SK-N-MC (cell line): ENCODE measurements at regions not wholly inside any gene's neighbourhood (a gene's known extent, or its start where the extent isn't known, plus 50 kb on each side); places are given as distances from the start of the nearest gene placed in this dataset.

Source experiments
- DNase-seq: peaks from one replicate; pipeline ENCODE4 v3.0.0-alpha.2; 2011; ENCODE audit warnings: low read depth, low spot score
- H3K27ac ChIP-seq: fragments of 200-600 bp; sonication (generic); 2 replicates; pipeline ENCODE4 v1.5.1; 2016; ENCODE audit warnings: mixed run types
- H3K36me3 ChIP-seq: fragments of 200-600 bp; sonication (generic); 2 replicates; pipeline ENCODE4 v1.6.1; 2017; ENCODE audit warnings: antibody characterized with exemption, low read length, mixed read lengths; ENCODE audit not compliant: insufficient read depth
- H3K4me3 ChIP-seq: fragments of 200-600 bp; sonication (generic); 2 replicates; pipeline ENCODE4 v1.5.1; 2016
- H3K9ac ChIP-seq: fragments of 200-600 bp; sonication (generic); 2 replicates; pipeline ENCODE4 v1.8.0; 2017; ENCODE audit warnings: mixed run types, mixed read lengths; ENCODE audit not compliant: insufficient read length
- H3K9me3 ChIP-seq: fragments of 200-600 bp; sonication (generic); 2 replicates; pipeline ENCODE4 v1.6.1; 2017; ENCODE audit warnings: low read depth, mild to moderate bottlenecking, antibody characterized with exemption, low read length, moderate library complexity, mixed read lengths
- EZH2 ChIP-seq: fragments of 200-600 bp; sonication (generic); IDR thresholded peaks from one replicate; pipeline ENCODE4 v1.6.1; 2017; ENCODE audit warnings: antibody characterized with exemption
- FOXP2 ChIP-seq: optimal IDR thresholded peaks from 2 replicates; pipeline ENCODE3; 2011; ENCODE audit warnings: mild to moderate bottlenecking, moderate library complexity; ENCODE audit not compliant: insufficient read depth; ENCODE audit errors: extremely low read length, control extremely low read depth
- POLR2AphosphoS5 ChIP-seq: IDR thresholded peaks from 2 replicates; pipeline ENCODE4 v1.6.1; 2012; ENCODE audit warnings: mild to moderate bottlenecking, low read depth, low read length, borderline replicate concordance

DNA sequence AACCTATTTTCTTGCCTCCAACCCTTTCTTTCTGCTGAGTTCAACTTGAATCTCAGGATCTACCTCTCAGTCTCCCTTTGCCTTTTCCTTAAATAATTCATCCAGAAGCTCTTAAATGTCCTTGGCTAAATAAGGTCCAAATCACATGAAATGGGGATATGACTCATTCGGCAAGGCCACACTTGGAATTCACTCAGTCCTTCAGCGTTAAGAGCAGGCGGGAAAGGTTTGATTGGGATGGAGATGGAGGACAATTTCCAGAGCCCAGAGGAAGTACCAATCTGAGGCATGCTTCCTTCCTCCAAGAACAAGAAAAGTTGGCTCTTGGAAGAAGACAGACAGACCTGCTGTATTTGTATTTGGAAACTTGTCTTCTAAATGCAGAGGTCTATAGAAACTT, 128.5 kb downstream of the PROX1 start:
- Histone ChIP-seq H3K36me3 (no peaks in the 10 kb centered on the region), H3K9ac (no peak overlapping the region), H3K4me3 (no peak overlapping the region), H3K27ac (no peak overlapping the region), H3K9me3 (no peaks in the 10 kb centered on the region)
- TF ChIP-seq POLR2AphosphoS5 = no peak
- TF ChIP-seq FOXP2 = no peak
- no peak for DNase-seq

DNA sequence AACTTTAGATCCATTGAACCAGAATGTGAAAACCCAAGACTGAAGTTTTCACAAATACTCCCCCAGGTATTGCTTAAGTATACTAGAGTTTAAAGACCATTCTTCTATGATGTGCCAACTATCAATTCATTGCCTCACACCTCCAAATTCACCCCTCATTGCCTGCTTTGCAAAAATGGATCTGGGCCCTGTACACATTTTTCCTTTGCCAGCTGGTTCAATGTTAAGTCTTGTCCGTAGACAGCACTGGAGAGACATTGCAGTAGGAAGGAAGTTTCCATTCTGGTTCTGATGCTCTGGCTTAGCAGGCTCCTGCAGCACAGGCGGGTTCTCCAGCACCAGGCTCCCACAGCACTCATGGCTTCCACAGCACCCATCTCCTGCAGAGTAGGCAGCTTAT, 130.0 kb downstream of the PROX1 start:
- no peaks in the 10 kb centered on the region for H3K36me3 ChIP-seq
- H3K27ac ChIP-seq = no peak overlapping the region
- DNase-seq = no peak
- no peak for TF ChIP-seq EZH2
- TF ChIP-seq POLR2AphosphoS5 = no peak
- no peak for TF ChIP-seq FOXP2
- no peaks in the 10 kb centered on the region for H3K9me3 ChIP-seq
- no peak overlapping the region for H3K9ac ChIP-seq
- no peak overlapping the region for H3K4me3 ChIP-seq

DNA sequence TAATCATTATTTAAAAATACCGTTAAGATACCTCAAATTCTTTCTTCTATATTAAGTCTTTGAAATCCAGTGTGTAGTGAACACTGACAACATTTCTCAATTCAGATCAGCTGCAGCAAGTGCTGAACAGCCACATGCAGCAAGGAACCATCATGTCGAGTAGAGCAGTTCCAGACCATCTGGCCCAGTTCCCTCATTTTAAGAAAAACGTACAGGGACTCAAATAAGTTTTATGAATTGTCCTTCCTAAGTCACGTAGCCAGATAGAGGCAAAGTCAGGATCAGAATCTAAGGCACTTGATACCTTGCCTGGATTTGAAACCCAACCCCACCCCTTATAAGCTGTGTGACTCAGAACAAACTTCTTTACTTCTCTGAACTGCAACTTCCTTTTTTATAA, 132.4 kb downstream of the PROX1 start:
- TF ChIP-seq EZH2 (no peak), FOXP2 (no peak), POLR2AphosphoS5 (no peak)

DNA sequence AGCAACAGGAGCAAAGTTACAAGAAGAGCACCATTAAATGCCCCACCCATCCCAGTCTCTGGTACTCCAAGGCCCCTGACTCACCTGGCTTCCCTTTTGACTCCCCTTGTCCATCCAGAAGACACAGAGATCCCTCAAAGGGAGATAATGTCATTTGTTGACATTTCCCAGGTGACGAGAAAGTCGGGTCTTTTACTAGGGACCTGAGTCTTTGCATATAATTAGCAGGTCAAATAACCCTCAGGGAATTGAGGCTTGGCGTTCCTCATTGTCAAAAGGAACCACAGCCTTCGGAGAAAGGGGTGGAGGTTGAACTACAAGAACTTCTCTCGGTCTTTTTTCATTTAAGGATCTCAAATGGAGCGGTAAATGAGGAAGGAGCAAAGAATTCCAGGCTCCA, 133.2 kb downstream of the PROX1 start:
- H3K36me3 ChIP-seq = no peaks in the 10 kb centered on the region
- H3K4me3 ChIP-seq = no peak overlapping the region
- H3K27ac ChIP-seq = no peak overlapping the region
- TF ChIP-seq EZH2 = no peak
- TF ChIP-seq POLR2AphosphoS5 = no peak
- TF ChIP-seq FOXP2 = no peak
- H3K9me3 ChIP-seq = no peaks in the 10 kb centered on the region
- no peak overlapping the region for H3K9ac ChIP-seq
- DNase-seq = no peak

More for the DNA sequence above, 132.4 kb downstream of the PROX1 start:
- no peak overlapping the region for H3K9ac ChIP-seq
- H3K27ac ChIP-seq = no peak overlapping the region
- H3K4me3 ChIP-seq = no peak overlapping the region
- no peaks in the 10 kb centered on the region for H3K9me3 ChIP-seq
- H3K36me3 ChIP-seq = no peaks in the 10 kb centered on the region
- no peak for DNase-seq

DNA sequence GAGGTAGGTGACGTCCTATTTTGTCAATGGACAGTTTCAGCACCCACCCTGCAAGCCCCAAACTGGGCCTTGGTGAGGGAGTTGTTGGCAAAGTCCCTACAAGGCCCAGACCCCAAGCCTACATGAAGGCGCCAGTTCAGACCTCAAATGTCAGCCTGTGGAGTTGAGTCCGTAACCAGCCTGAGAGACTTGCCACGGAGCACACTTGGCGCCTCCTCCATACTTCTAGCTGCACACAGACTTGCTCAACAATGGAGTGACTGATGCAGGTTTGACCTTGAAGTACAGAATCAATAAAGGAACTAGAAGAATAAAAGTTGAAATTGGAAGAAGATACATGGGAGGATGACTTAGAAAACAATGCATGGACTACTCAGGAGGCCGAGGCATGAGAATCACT, 134.3 kb downstream of the PROX1 start:
- Histone ChIP-seq H3K36me3 (no peaks in the 10 kb centered on the region), H3K27ac (no peak overlapping the region), H3K4me3 (no peak overlapping the region), H3K9me3 (no peaks in the 10 kb centered on the region), H3K9ac (no peak overlapping the region)
- no peak for DNase-seq
- no peak for TF ChIP-seq EZH2
- TF ChIP-seq POLR2AphosphoS5 = no peak
- no peak for TF ChIP-seq FOXP2

DNA sequence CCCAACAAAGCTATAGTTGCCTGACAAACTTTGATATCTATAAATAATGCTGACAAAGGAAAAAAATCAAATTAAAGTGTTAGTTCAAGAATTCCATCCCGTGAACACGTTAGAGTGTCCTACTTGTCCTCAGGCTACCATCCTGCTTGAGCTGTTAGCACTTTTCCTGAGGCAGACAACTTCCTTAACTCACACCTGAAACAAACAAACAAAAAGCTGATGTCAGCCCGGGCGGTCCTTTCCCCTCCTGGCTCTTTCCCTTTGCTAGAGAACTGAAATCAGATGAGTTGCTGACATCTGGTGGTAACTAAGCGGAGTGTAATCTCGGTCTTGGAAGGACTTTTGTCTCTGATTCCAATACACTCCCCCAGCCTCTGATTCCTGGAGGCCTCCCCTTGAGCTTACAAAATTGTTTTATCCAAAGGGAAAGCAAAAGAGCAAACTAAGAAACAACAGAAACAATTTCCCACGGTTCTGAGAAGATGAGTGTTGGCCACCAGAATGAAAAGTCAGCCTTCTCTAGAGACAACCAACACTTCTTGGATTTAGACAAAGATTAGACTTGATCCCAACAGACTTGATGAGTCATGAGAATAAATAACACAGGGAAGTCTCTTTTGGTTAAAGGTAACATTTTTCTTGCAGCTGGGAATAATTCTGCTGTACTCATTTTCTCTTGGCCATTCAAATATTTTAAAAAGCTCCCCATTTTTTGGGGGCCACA, 135.4 kb downstream of the PROX1 start:
- TF ChIP-seq POLR2AphosphoS5 = no peak
- no peak for TF ChIP-seq EZH2
- no peak for TF ChIP-seq FOXP2
- DNase-seq = no peak
- Histone ChIP-seq H3K27ac (no peak overlapping the region), H3K4me3 (no peak overlapping the region), H3K9ac (no peak overlapping the region), H3K9me3 (no peaks in the 10 kb centered on the region), H3K36me3 (no peaks in the 10 kb centered on the region)

DNA sequence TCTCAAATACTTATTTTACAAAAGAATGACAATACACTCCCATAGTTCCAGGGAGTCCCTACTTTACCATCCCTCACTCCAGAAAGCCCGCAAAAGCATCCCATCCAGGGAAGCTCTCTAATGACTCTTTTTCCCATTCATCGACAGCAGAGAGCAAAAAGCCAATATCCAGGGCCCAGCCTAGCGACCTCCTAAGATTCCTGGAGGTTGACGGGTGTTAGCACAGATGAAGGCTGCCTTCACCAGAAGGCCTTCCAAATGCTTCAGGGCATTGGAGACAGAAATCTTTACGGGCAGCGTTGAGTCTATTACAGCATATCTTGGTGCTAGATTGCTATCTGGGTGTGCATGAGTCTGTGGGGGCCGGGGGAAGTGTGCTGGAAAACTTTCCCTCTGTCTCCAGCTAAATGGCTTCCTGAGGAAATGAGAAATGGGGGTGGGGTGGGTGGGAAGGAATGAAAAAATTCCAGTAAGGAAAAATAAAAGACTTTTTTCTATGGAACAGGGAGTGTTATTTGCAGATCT, 136.6 kb downstream of the PROX1 start:
- Histone ChIP-seq H3K4me3 (no peak overlapping the region), H3K36me3 (no peaks in the 10 kb centered on the region), H3K9me3 (no peaks in the 10 kb centered on the region), H3K9ac (no peak overlapping the region), H3K27ac (no peak overlapping the region)
- TF ChIP-seq EZH2 = no peak
- DNase-seq = no peak

DNA sequence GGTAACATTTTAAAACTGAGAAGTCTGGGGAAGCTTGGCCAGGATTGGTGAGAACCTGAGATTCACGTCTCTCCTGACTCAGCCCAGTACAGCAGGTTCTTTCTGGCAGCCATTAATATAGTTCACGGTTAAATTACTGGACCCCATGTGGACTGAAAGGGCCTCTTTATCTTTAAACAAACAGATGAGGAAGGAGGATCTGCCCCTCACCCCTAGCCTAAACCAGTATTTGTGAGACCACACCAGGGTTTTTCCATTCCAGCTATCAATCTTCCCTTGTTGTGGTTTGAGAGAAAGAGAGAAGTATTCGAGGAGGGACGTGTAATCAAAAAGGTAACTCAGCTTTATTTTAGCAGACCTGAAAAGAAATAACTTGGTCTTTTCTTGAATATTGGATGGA, 137.1 kb downstream of the PROX1 start:
- no peak overlapping the region for H3K4me3 ChIP-seq
- H3K9me3 ChIP-seq = no peaks in the 10 kb centered on the region
- no peak overlapping the region for H3K9ac ChIP-seq
- no peak for TF ChIP-seq FOXP2
- no peak for TF ChIP-seq POLR2AphosphoS5
- no peak for TF ChIP-seq EZH2
- DNase-seq = no peak
- no peaks in the 10 kb centered on the region for H3K36me3 ChIP-seq
- no peak overlapping the region for H3K27ac ChIP-seq

DNA sequence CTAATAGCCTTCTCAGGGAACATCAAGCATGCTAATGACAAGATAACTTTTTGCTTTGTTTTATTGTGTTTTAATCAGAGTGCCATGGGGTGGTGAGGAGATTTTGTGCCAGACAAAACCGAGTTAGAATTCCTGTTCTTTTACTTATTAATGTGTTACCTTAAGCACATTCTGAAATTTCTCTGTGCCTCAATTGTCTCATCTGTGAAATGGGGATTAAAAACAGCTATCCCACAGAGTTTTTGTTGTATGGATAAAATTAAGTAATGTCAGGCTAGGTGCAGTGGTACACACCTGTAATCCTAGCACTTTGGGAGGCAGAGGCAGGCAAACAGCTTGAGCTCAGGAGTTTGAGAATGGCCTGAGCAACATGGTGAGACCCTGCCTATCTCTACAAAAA, 138.0 kb downstream of the PROX1 start:
- Histone ChIP-seq H3K9ac (no peak overlapping the region), H3K36me3 (no peaks in the 10 kb centered on the region), H3K4me3 (no peak overlapping the region), H3K27ac (no peak overlapping the region), H3K9me3 (no peaks in the 10 kb centered on the region)
- no peak for TF ChIP-seq EZH2
- TF ChIP-seq FOXP2 = no peak
- TF ChIP-seq POLR2AphosphoS5 = no peak
- DNase-seq = no peak
